HepG2 (cell line): ENCODE measurements at regions not wholly inside any gene's neighbourhood (a gene's known extent, or its start where the extent isn't known, plus 50 kb on each side); places are given as distances from the start of the nearest gene placed in this dataset.

Source experiments
- ATAC-seq: fragments of 200-7000 bp; cut with Tn5 transposase; 3 replicates; pipeline ENCODE4 v1.9.1; 2020; ENCODE audit warnings: mild to moderate bottlenecking, moderate library complexity
- BruUV-seq: library from RNA; stranded (reverse); fragments of 400-500 nt; replicated peaks from 2 replicates; lab custom pipeline; 2021; lab: Mats Ljungman, UMichigan
- CTCF ChIA-PET: fragments of 300-600 bp; formaldehyde crosslinking; extraction: SDS; loops from one replicate; lab custom pipeline; 2021; ENCODE audit warnings: low total read pairs, inconsistent platforms, low intra/inter-chr PET ratio; lab: Yijun Ruan, JAX
- POLR2A ChIA-PET: fragments of 350-600 bp; sonication (Branson Sonifier 250); formaldehyde crosslinking; loops from one replicate; lab custom pipeline; 2020; ENCODE audit warnings: antibody characterized with exemption, inconsistent platforms; lab: Yijun Ruan, JAX
- DNase-seq: peaks from one replicate; pipeline ENCODE4 v3.0.0-alpha.2; 2015; ENCODE audit warnings: low spot score
- FAIRE-seq: peaks from 3 replicates; lab custom pipeline; 2011; peaks lifted over from hg19 to GRCh38; lab: Jason Lieb, UNC
- H2AFZ ChIP-seq: one replicate; pipeline ENCODE4 v1.6.1; 2011; ENCODE audit warnings: low read length, inconsistent platforms
- H3K27ac ChIP-seq: fragments of 300-600 bp; 3 replicates; pipeline ENCODE4 v1.8.0; 2011; ENCODE audit warnings: mixed run types, mild to moderate bottlenecking, mixed read lengths, low read length, inconsistent platforms; ENCODE audit not compliant: insufficient read depth; ENCODE audit errors: extremely low read length
- H3K27me3 ChIP-seq, 2 experiments: fragments of 200-600 bp in 1 of 2; 2 replicates in 1 of 2; 3 replicates in 1 of 2; pipeline versions ENCODE4 v1.6.0 to v1.8.0; 2011; ENCODE audit warnings: low read length in 2 of 2, mild to moderate bottlenecking in 2 of 2, moderate library complexity in 2 of 2, inconsistent platforms in 1 of 2; ENCODE audit not compliant: insufficient read depth in 2 of 2, control insufficient read depth in 1 of 2
- H3K36me3 ChIP-seq, 2 experiments: fragments of 200-600 bp in 1 of 2; replicated peaks in 1 of 2; 2 replicates in 1 of 2; 3 replicates in 1 of 2; pipeline versions ENCODE4 v1.5.1 to v1.8.0; 2011; ENCODE audit warnings: low read length in 2 of 2, inconsistent platforms in 1 of 2; ENCODE audit not compliant: insufficient read depth in 2 of 2, control insufficient read depth in 1 of 2
- H3K4me1 ChIP-seq: 2 replicates; pipeline ENCODE4 v1.5.1; 2012; ENCODE audit warnings: low read length, inconsistent platforms; ENCODE audit not compliant: insufficient read depth
- H3K4me2 ChIP-seq: 2 replicates; pipeline ENCODE4 v1.6.0; 2011; ENCODE audit warnings: low read depth, low read length, inconsistent platforms
- H3K4me3 ChIP-seq, 3 experiments: fragments of 200-600 bp in 1 of 3; sonication (generic), shearing (Covaris generic) in 1 of 3; replicated peaks in 1 of 3; 2 replicates each; pipeline ENCODE4 v1.5.1; 2011 to 2016; ENCODE audit warnings: low read length in 3 of 3, inconsistent platforms in 2 of 3, low read depth in 2 of 3, mild to moderate bottlenecking in 2 of 3, control low read depth in 1 of 3, mixed read lengths in 1 of 3; ENCODE audit not compliant: insufficient read depth in 1 of 3
- H3K79me2 ChIP-seq: one replicate; pipeline ENCODE4 v1.6.1; 2011; ENCODE audit warnings: low read length, inconsistent platforms; ENCODE audit not compliant: insufficient read depth
- H3K9ac ChIP-seq: 2 replicates; pipeline ENCODE4 v1.6.0; 2011; ENCODE audit warnings: mild to moderate bottlenecking, low read depth, low read length, inconsistent platforms; ENCODE audit not compliant: insufficient read depth
- H3K9me3 ChIP-seq: 2 replicates; pipeline ENCODE4 v1.5.1; 2012; ENCODE audit warnings: mild to moderate bottlenecking, low read length
- H4K20me1 ChIP-seq: 2 replicates; pipeline ENCODE4 v1.6.0; 2011; ENCODE audit warnings: inconsistent platforms, mild to moderate bottlenecking, low read length, moderate library complexity; ENCODE audit not compliant: insufficient read depth
- ARHGAP35 ChIP-seq: sonication (generic); formaldehyde crosslinking; IDR thresholded peaks from 2 replicates; pipeline ENCODE4 v1.9.0; 2022; ENCODE audit warnings: mild to moderate bottlenecking, inconsistent platforms, moderate library complexity, missing genetic modification reagents, borderline replicate concordance
- HDAC6 ChIP-seq: fragments of 200-600 bp; sonication (generic); IDR thresholded peaks from 2 replicates; pipeline ENCODE4 v1.7.0; 2017; ENCODE audit warnings: mild to moderate bottlenecking, antibody characterized with exemption, low read length, low read depth
- HNRNPL ChIP-seq: fragments of 200-400 bp; formaldehyde crosslinking; IDR thresholded peaks from 2 replicates; pipeline ENCODE4 v1.6.1; 2017; ENCODE audit warnings: mild to moderate bottlenecking, low read depth, low read length
- LCORL ChIP-seq, 2 experiments: fragments of 450-650 bp in 1 of 2; sonication (generic) in 1 of 2; formaldehyde crosslinking in 1 of 2; IDR thresholded peaks; 2 replicates each; pipeline versions ENCODE4 v1.5.0 to v1.6.1; 2017 to 2020; ENCODE audit warnings: antibody characterized with exemption in 1 of 2, missing genetic modification reagents in 1 of 2
- MAF1 ChIP-seq: sonication (generic); formaldehyde crosslinking; IDR thresholded peaks from 2 replicates; pipeline ENCODE4 v1.5.0; 2020; ENCODE audit warnings: missing genetic modification reagents, borderline replicate concordance
- SAFB2 ChIP-seq: sonication (generic); formaldehyde crosslinking; IDR thresholded peaks from 2 replicates; pipeline ENCODE4 v1.5.1; 2020; ENCODE audit warnings: missing genetic modification reagents, low read depth, mild to moderate bottlenecking, borderline replicate concordance
- SPEN ChIP-seq: sonication (generic); formaldehyde crosslinking; IDR thresholded peaks from 2 replicates; pipeline ENCODE4 v1.5.1; 2020; ENCODE audit warnings: low read depth, mild to moderate bottlenecking, missing genetic modification reagents
- TRIM22 ChIP-seq: fragments of 450-650 bp; IDR thresholded peaks from 2 replicates; pipeline ENCODE4 v1.6.1; 2017
- ZHX2 ChIP-seq, 2 experiments: sonication (generic) in 1 of 2; formaldehyde crosslinking in 1 of 2; IDR thresholded peaks; 2 replicates each; pipeline versions ENCODE4 v1.6.1 to v1.9.0; 2014 to 2022; ENCODE audit warnings: antibody characterized with exemption in 1 of 2, borderline replicate concordance in 1 of 2, inconsistent platforms in 1 of 2, low read depth in 1 of 2, missing genetic modification reagents in 1 of 2
- ZNF10 ChIP-seq: sonication (generic); formaldehyde crosslinking; IDR thresholded peaks from 2 replicates; pipeline ENCODE4 v1.4.0; 2020; ENCODE audit warnings: mild to moderate bottlenecking, low read depth, missing genetic modification reagents, borderline replicate concordance
- ZNF451 ChIP-seq: sonication (generic); formaldehyde crosslinking; IDR thresholded peaks from 2 replicates; pipeline ENCODE4 v1.5.0; 2020; ENCODE audit warnings: mild to moderate bottlenecking, missing genetic modification reagents
- ZNF501 ChIP-seq: sonication (generic); formaldehyde crosslinking; IDR thresholded peaks from 2 replicates; pipeline ENCODE4 v1.5.1; 2020; ENCODE audit warnings: mild to moderate bottlenecking, moderate library complexity, missing genetic modification reagents
- ZNF512 ChIP-seq: sonication (generic); formaldehyde crosslinking; IDR thresholded peaks from 2 replicates; pipeline ENCODE4 v1.4.0; 2020; ENCODE audit warnings: mild to moderate bottlenecking, missing genetic modification reagents
- ZNF580 ChIP-seq: IDR thresholded peaks from 2 replicates; pipeline ENCODE4 v1.6.1; 2016; ENCODE audit warnings: low read depth, borderline replicate concordance
- ZNF775 ChIP-seq: sonication (generic); formaldehyde crosslinking; IDR thresholded peaks from 2 replicates; pipeline ENCODE4 v1.4.0; 2020; ENCODE audit warnings: missing genetic modification reagents, mild to moderate bottlenecking, moderate library complexity, borderline replicate concordance
- ZSCAN21 ChIP-seq: sonication (generic); formaldehyde crosslinking; IDR thresholded peaks from 2 replicates; pipeline ENCODE4 v1.8.0; 2022; ENCODE audit warnings: mild to moderate bottlenecking, missing genetic modification reagents, moderate library complexity, borderline replicate concordance
- WGBS: methylation state at CpG from one replicate; pipeline ENCODE4 v1.1.6; 2017; ENCODE audit warnings: low lambda C conversion rate; 5-methylcytosine and 5-hydroxymethylcytosine counted together
- in situ Hi-C: cut with HindIII; loops from 2 replicates; pipeline ENCODE4 v1.10.0; 2017; ENCODE audit warnings: low pct_unique_long_range_greater_than_20kb; ENCODE audit not compliant: extremely low pct_ligation_motif_present
- intact Hi-C: fragments of 100-400 bp; cut with micrococcal nuclease; formaldehyde crosslinking; loops from one replicate; pipeline ENCODE4 v1.10.0; 2022; ENCODE audit not compliant: unreplicated experiment

- no peak overlapping the region for H3K9ac ChIP-seq
- 0% methylated on average over 1 of the region's 1 CpG for WGBS
- no peaks in the 10 kb centered on the region for H3K79me2 ChIP-seq
- H2AFZ ChIP-seq, result no peak overlapping the region
- H3K27ac ChIP-seq, result no peak overlapping the region
- FAIRE-seq (no peak), ATAC-seq (no peak), DNase-seq (no peak)
- ChIA-PET CTCF (no interaction called here), POLR2A (no interaction called here)
- in situ Hi-C loops, result no loop called here
- no peak overlapping the region for H3K4me3 ChIP-seq
- intact Hi-C loops, result no loop called here
- no peaks in the 10 kb centered on the region for H4K20me1 ChIP-seq
- no peaks in the 10 kb centered on the region for H3K27me3 ChIP-seq
- H3K4me1 ChIP-seq, result no peaks in the 10 kb centered on the region
- no peak overlapping the region for H3K4me2 ChIP-seq
- no peaks in the 10 kb centered on the region for H3K36me3 ChIP-seq
- peaks cover 86% of the 10 kb centered on the region for H3K9me3 ChIP-seq
- no TSS peak for BruUV-seq
- no peak for TF ChIP-seq HDAC6
- TF ChIP-seq ZNF501, result no peak
- TF ChIP-seq ZNF10 (CRISPR knock-in tag), result no peak
- no peak for TF ChIP-seq SPEN (CRISPR knock-in tag)
- no peak for TF ChIP-seq MAF1 (CRISPR knock-in tag)
- TF ChIP-seq ZNF580 (CRISPR knock-in tag), result no peak
- TF ChIP-seq ARHGAP35 (CRISPR knock-in tag), result no peak
- TF ChIP-seq ZNF775 (CRISPR knock-in tag), result no peak
- no peak for TF ChIP-seq SAFB2 (CRISPR knock-in tag)
- TF ChIP-seq ZNF512, result no peak
- TF ChIP-seq LCORL (IDR thresholded peaks at IDR 0.05), result no peak
- no peak for TF ChIP-seq LCORL (CRISPR knock-in tag; IDR thresholded peaks at IDR 0.05)
- TF ChIP-seq ZNF451 (CRISPR knock-in tag), result no peak
- TF ChIP-seq TRIM22, result no peak
- no peak for TF ChIP-seq HNRNPL
- TF ChIP-seq ZHX2 (IDR thresholded peaks at IDR 0.05; ENCODE audit: low read depth), result no peak
- TF ChIP-seq ZHX2 (CRISPR knock-in tag; IDR thresholded peaks at IDR 0.05; ENCODE audit: borderline replicate concordance), result no peak
- TF ChIP-seq ZSCAN21 (CRISPR knock-in tag), result no peak
Measured at GRCh38 chr10:83754857-83755256, 384.5 kb upstream of the GHITM start.
